NOMO-1 treated with DMSO at 0.1 percent for 48 hours (cell line): ENCODE measurements at regions not wholly inside any gene's neighbourhood (a gene's known extent, or its start where the extent isn't known, plus 50 kb on each side); places are given as distances from the start of the nearest gene placed in this dataset.

Source experiments
- DNase-seq: peaks from one replicate; lab custom pipeline; 2025; ENCODE audit not compliant: unreplicated experiment; lab: John Stamatoyannopoulos, UW

GRCh38 chrX:3257471-3257870 is 89.0 kb downstream of the MXRA5 start:
- DNase-seq: no peak

DNA sequence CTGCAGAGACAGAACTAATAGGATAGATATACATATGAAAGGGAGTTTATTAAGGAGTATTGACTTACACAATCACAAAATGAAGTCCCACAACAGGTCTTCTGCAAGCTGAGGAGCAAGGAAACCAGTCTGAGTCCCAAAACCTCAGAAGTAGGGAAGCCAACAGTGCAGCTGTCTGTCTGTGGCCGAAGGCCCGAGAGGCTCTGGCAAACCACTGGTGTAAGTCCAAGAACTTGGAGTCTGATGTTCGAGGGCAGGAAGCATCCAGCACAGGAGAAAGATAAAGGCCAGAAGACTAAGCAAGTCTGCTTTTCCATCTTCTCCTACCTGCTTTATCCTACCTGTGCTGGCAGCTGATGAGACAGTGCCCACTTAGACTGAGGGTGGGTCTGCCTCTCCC is 89.6 kb downstream of the MXRA5 start:
- DNase-seq: no peak

- peak; percentile 84 for DNase-seq
Measured at GRCh38 chrX:3252744-3253143, 93.7 kb downstream of the MXRA5 start.

DNA sequence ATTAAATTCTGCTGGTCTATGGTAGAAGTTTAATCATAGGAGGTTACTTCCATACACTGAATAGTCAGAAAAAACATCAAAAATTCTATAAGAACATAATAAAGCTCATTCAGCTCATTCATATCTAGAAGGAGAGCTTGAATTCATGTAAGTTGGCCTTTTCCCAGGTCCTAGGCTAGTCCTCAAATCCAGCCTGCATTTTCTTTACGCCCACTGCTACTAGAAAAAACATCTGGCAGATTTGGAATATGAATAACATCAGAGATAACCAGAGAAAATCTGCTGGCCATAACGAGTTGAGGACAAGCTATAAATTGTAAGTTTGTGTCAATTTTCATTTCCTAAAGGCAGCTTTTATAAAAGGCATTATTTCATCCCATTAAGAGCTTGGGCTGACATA is 95.5 kb downstream of the MXRA5 start:
- DNase-seq: no peak

DNA sequence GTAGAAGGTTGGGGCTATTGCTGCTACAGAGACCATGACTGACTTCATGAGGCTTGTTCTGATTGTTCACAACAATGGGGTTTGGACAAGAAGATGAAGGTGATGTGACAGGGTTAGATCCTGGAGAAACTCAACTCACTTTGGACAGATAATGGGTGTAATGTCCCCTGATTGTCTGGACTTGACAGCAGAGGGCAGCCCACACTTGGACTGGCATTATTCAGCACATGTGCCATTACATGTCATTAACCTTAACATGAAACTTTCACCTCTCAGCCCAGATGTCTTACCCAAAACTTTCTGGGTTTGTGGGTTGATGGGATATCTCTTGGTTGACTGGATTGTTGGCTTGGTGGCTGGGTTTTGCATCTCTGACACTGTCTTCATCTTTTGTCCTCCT is 101.5 kb downstream of the MXRA5 start:
- peak; percentile 9 for DNase-seq

- no peak for DNase-seq
Measured at GRCh38 chrX:3244203-3244743, 102.2 kb downstream of the MXRA5 start.

DNA sequence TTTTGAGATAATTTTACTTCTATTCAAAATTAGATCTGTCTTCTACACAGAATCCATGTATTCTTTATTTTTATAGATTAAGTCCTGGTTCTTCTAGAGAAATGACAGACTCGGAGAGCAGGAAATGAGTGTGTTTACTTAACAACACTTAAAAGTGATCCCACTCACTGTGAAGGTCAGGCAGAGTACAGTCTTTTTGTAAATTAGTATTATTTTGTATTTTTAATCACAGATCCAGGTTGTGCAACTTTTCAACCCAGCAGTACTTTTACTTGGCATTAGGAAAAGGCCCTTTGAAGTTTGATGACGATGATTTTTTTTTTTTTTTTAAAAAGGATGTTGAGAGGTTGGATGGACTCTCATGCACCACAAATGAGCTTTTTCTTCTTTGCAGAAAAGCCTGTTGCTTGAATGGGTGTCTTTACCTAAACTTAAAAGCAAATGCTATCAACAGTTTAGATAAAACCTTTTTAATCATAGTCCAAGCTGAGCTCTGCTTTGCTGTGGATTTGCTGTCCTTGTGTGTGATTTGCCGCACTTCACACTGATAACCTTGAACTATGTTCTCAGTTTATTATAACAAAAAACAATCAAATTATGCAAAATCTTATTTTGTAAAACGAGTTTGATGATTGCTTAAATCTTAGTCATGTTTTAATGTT is 114.1 kb downstream of the MXRA5 start:
- no peak for DNase-seq

DNA sequence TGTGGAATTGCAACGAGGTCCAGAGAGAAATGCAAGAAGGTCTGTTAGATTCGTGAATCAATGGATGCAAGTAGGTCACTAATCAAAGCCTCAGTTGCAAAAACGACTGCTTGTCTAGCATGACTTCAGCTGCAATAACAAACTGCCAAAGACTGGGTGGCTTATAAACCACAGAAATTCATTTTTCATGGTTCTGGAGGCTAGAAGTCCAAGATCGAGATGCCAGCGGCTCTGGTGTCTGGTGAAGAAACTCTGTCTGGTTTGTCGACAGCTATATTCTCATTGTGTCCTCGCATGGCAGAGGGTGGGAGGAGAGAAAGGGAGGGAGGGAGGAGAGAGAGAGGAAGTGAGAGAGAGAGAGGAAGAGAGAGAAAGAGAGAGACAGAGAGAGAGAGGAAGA is 114.7 kb downstream of the MXRA5 start:
- peak; percentile 36 for DNase-seq

GRCh38 chrX:3230496-3230895 is 116.0 kb downstream of the MXRA5 start:
- DNase-seq: no peak

GRCh38 chrX:3227526-3227925 is 118.9 kb downstream of the MXRA5 start:
- no peak for DNase-seq

- no peak for DNase-seq
Measured at GRCh38 chrX:3226087-3226486, 120.4 kb downstream of the MXRA5 start.

DNA sequence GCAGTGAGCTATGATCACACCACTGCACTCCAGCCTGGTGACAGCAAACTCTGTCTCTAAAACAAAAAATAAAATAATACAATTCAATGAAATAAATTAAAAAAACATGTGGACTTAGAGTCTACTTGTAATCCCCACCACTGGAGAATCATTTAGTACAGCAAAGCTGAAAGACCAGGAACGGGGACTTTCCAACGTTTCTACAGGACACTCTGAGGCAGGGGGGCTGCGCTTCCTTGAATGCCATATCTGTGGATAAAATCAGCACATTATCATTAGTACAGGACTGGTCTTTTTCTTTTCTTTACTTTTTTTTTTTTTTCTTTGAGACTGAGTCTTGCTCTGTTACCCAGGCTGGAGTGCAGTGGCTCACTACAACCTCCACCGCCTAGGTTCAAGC is 124.8 kb downstream of the MXRA5 start:
- DNase-seq: no peak

DNA sequence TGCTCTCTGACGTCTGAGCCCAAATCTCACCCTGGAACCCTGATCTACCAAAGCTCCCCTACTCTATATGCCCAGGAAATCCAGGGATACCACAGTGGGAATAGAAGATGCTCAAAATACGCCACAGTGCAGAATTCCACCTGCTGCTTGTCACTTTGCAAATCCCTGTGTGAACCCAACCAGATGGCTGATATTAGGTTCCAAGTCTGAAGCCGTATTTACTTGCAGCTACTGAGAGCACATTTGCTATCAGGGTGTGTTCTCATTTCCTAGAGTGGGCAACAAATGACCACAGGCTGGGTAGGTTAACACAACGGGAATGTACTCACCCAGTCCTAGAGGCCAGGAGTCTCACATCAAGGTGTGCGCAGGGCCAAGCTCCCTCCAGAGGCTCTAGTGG is 126.8 kb downstream of the MXRA5 start:
- no peak for DNase-seq

DNA sequence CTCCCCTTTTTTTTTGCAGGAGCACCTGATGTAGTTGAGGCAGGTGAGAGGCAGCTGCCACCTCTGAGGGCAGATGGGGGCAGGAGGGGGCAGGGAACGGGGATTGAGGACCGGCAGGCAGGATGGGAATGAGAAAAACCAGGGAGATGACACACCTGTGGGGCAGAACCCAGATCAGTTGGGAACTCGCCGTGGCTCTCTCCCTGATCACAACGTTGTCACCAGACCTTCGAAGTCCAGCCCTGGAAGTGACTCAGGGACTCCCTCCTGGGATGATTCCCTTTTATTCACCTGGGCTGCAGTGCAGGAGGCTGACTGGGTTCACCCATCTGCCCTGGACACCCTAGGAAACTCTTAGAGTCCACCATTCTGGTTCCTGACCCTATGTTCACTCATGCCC is 127.2 kb downstream of the MXRA5 start:
- DNase-seq: no peak

DNA sequence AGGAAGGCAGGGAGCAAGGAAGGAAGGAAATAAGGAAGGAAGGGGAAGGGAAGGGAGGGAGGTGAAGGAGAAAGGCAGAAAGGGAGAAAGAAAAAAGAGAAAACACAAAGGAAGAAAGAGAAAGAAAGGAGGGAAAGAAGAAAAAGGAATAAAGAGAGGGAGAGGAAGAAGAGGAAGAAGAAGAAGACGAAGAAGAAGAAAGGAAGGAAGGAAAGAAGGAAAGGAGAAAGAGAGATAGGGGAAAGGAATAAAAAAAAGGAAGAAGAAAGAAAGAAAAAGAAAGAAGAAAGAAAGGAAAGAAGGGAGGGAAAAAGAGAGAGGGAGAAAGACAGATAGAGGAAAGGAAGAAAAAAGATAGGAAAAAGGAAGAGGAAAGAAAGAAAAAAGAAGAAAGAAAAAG is 128.0 kb downstream of the MXRA5 start:
- DNase-seq: no peak

DNA sequence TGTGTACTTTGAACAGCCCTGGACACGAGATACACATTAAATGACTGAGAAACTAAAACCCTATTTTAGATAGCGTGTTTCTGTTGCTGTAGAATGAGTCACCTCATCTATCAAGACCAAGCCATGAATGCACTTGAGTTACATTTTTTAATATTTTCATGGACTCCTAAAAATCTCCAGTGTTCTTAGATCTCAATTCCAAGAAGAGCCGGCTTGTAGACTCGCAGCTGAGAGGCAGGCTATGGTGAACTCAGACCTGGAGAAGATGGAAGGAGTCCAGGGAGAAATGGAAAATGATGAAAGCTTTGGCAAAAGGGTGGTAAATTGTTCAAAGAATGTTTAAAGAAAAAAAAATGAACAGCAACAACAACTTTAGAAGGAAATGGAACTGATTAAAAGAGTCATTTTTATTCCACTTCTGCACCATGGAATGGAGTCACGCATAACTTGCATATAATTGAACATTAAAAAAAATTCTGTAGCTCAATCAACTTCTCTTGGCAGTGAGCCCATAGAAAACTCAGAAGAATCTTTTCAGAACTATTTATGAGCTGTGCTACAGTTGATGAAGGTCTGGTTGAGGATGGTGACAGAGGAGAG is 129.8 kb downstream of the MXRA5 start:
- DNase-seq: no peak

DNA sequence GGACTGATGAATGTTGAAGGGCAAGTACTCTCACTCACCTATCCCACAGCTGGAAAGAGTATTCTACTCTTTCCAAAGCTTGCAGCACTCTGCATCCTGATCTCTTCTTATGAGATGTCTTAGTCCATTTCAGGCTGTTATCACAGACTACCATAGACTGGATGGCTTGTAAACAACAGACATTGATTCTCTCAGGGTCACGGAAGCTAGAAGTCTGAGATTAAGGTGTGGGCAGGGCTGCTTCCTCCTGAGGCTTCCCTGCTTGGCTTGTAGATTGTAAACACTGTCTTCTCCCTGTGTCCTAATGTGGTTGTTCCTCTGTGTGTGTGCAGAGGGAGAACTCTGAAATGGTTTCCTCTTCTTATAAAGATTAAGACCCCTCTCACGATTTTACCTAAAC is 131.2 kb downstream of the MXRA5 start:
- no peak for DNase-seq

- no peak for DNase-seq
Measured at GRCh38 chrX:3206314-3206713, 140.1 kb downstream of the MXRA5 start.

DNA sequence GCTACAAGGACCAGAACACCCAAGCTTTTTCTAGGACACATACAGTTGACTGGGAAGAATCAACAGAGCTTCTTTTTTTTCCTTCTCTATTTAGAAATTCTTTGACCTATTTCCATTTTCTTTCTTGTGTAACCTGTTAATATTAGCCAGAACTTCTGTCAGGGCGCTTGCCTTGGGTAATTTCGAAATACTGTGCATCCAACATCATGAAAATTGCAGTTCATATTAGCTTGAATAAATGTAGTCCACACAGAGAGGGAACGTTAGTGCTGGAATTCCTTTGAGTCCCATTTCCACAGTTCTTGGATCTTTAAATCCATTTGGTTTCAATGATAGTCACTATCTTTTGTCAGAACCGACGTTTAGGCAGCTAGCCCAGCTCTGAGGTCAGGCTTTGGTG is 141.8 kb downstream of the MXRA5 start:
- DNase-seq: no peak

DNA sequence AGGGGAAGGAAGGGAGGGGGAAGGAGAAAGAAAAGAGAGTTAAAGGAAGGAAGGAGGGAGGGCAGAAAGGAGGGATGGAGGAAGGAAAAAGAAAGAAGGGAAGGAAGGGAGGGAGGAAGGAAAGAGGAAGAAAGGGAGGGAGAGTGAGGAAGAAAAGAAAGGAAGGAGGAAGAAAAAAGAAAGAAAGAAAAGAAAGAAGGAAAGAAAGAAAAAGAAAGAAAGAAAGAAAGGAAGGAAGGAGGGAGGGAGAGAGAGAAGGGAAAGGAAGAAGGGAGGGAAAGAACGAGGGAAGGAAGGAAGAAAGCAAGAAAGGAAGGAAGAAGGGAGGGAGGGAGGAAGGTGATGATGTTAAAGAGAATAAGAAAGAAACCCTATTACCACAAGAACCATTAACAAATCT is 150.6 kb downstream of the MXRA5 start:
- DNase-seq: no peak

DNA sequence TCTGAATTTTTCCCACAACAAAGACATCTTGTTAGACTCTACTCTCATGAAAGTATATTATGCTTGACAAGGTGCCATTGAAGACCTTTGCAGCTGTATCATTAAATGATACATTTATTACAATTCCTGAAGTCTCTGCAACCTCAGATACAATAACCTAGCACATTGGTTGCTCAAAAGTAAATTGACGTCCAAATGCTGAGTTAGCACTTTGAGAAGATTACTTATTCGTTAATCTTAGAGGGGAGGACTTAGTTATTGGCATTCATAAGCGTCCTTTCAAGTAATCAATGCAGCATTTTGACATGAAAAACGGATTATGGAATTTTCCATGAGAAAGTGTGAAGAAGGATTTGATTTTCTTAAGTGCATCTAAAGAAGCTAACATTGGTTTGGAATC is 151.6 kb downstream of the ARSF start:
- DNase-seq: no peak

DNA sequence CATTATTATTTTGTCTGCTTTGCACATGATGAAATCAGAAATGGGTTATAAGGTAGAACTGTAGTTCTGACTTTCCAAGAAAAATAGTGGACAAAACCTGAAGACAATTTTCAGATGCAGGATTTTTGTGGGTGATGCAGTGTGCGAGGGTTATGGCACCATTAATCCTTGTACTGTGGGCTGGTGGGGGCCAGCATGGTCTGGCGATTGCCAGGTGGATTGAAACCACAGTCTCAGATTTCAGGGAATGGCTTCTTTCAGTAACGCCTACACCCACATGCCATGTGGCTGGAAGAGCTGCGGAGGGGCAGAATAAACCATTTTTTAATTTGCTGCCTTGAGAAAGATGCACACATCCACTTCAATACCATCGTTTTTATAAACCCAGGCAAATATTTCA is 150.5 kb downstream of the ARSF start:
- no peak for DNase-seq

- no peak for DNase-seq
Measured at GRCh38 chrX:3191201-3191600, 149.9 kb downstream of the ARSF start.
